H1 (cell line): ENCODE measurements at regions not wholly inside any gene's neighbourhood (a gene's known extent, or its start where the extent isn't known, plus 50 kb on each side); places are given as distances from the start of the nearest gene placed in this dataset.
"Not testable (repeated sequence)": the region's sequence is repeated elsewhere in the genome, so short reads cannot be mapped to it uniquely, and the experiment has no call there.

Experiments used
- CTCF ChIA-PET: fragments of 300-600 bp; sonication (Branson Sonifier 250); formaldehyde crosslinking; loops from one replicate; lab custom pipeline; 2021; ENCODE audit not compliant: partially characterized antibody; lab: Charles Lee
- POLR2A ChIA-PET: fragments of 300-600 bp; sonication (Branson Sonifier 250); formaldehyde crosslinking; loops from one replicate; lab custom pipeline; 2021; ENCODE audit warnings: inconsistent platforms; ENCODE audit not compliant: partially characterized antibody; lab: Charles Lee
- DNase-seq, 2 experiments: peaks; one replicate each; pipeline versions ENCODE4 v3.0.0 to v3.0.0-alpha.2; 2010 to 2022; ENCODE audit warnings: low spot score in 2 of 2, low read depth in 1 of 2, mixed read lengths in 1 of 2
- FAIRE-seq: peaks from 2 replicates; lab custom pipeline; 2011; peaks lifted over from hg19 to GRCh38; lab: Jason Lieb, UNC
- H2AFZ ChIP-seq: 2 replicates; pipeline ENCODE4 v1.8.1; 2012; ENCODE audit warnings: low read length, inconsistent platforms
- H2AK5ac ChIP-seq: 2 replicates; pipeline ENCODE4 v1.6.1; 2013; ENCODE audit warnings: low read depth, low read length
- H2BK120ac ChIP-seq: replicated peaks from 2 replicates; pipeline ENCODE3; 2013; ENCODE audit warnings: low read depth, low read length, inconsistent platforms
- H2BK12ac ChIP-seq: 2 replicates; pipeline ENCODE4 v1.6.1; 2013; ENCODE audit warnings: low read depth, low read length
- H2BK15ac ChIP-seq: 2 replicates; pipeline ENCODE4 v1.6.1; 2013; ENCODE audit warnings: low read length
- H2BK20ac ChIP-seq: 2 replicates; pipeline ENCODE4 v1.6.1; 2013; ENCODE audit warnings: low read length
- H2BK5ac ChIP-seq: 2 replicates; pipeline ENCODE4 v1.6.1; 2013; ENCODE audit warnings: low read depth, low read length
- H3K14ac ChIP-seq: 2 replicates; pipeline ENCODE4 v1.6.1; 2013; ENCODE audit warnings: inconsistent platforms; ENCODE audit not compliant: insufficient read length
- H3K18ac ChIP-seq: 2 replicates; pipeline ENCODE4 v1.6.1; 2013; ENCODE audit warnings: low read length; ENCODE audit errors: extremely low read depth
- H3K23ac ChIP-seq: 2 replicates; pipeline ENCODE4 v1.6.1; 2013; ENCODE audit warnings: inconsistent platforms; ENCODE audit not compliant: insufficient read length
- H3K23me2 ChIP-seq: 2 replicates; pipeline ENCODE4 v1.6.1; 2013; ENCODE audit warnings: low read depth, low read length
- H3K27ac ChIP-seq: 2 replicates; pipeline ENCODE4 v1.6.1; 2011; ENCODE audit warnings: low read depth, low read length, inconsistent platforms
- H3K27me3 ChIP-seq, 4 experiments: replicated peaks in 1 of 4; 1 replicate in 1 of 4; 2 replicates in 3 of 4; pipeline versions ENCODE4 v1.6.1 to v1.8.1; 2011 to 2013; ENCODE audit warnings: low read length in 3 of 4, mild to moderate bottlenecking in 3 of 4, inconsistent platforms in 2 of 4, mixed read lengths in 2 of 4, moderate library complexity in 1 of 4; ENCODE audit not compliant: control insufficient read depth in 3 of 4, insufficient read depth in 3 of 4; ENCODE audit errors: extremely low read depth in 1 of 4
- H3K36me3 ChIP-seq, 4 experiments: 2 replicates each; pipeline versions ENCODE4 v1.6.1 to v1.8.1; 2011 to 2013; ENCODE audit warnings: mild to moderate bottlenecking in 4 of 4, low read length in 3 of 4, moderate library complexity in 2 of 4, control low read depth in 1 of 4, inconsistent platforms in 1 of 4; ENCODE audit not compliant: insufficient read depth in 4 of 4, control insufficient read depth in 2 of 4
- H3K4ac ChIP-seq: replicated peaks from 2 replicates; pipeline ENCODE3; 2013; ENCODE audit warnings: low read length, low read depth, mixed read lengths, inconsistent platforms; ENCODE audit not compliant: insufficient read length
- H3K4me1 ChIP-seq, 4 experiments: replicated peaks in 1 of 4; 1 replicate in 1 of 4; 2 replicates in 3 of 4; pipeline versions ENCODE4 v1.6.1 to v1.8.1; 2011 to 2013; ENCODE audit warnings: low read length in 3 of 4, inconsistent platforms in 2 of 4, mixed read lengths in 1 of 4; ENCODE audit not compliant: insufficient read depth in 4 of 4, control insufficient read depth in 3 of 4
- H3K4me2 ChIP-seq, 2 experiments: 2 replicates each; pipeline versions ENCODE4 v1.6.1 to v1.8.1; 2011 to 2013; ENCODE audit warnings: low read depth in 2 of 2, low read length in 2 of 2, control low read depth in 1 of 2, inconsistent platforms in 1 of 2, mild to moderate bottlenecking in 1 of 2; ENCODE audit not compliant: insufficient read depth in 1 of 2
- H3K4me3 ChIP-seq, 4 experiments: fragments of 200-600, 300-600 bp in 1 of 4; sonication (generic), shearing (Covaris generic), sonication (Bioruptor Twin) in 1 of 4; 2 replicates each; pipeline versions ENCODE4 v1.5.1 to v1.8.1; 2011 to 2016; ENCODE audit warnings: low read length in 4 of 4, low read depth in 3 of 4, control low read depth in 2 of 4, inconsistent platforms in 2 of 4, mild to moderate bottlenecking in 2 of 4, mixed read lengths in 1 of 4, moderate library complexity in 1 of 4; ENCODE audit not compliant: insufficient read depth in 2 of 4; ENCODE audit errors: extremely low read depth in 1 of 4
- H3K56ac ChIP-seq: replicated peaks from 2 replicates; pipeline ENCODE3; 2013; ENCODE audit warnings: low read depth, mild to moderate bottlenecking, mixed read lengths, low read length, inconsistent platforms; ENCODE audit not compliant: insufficient read length
- H3K79me1 ChIP-seq: 2 replicates; pipeline ENCODE4 v1.6.1; 2013; ENCODE audit warnings: low read depth, low read length, control low read depth
- H3K79me2 ChIP-seq, 2 experiments: 2 replicates each; pipeline versions ENCODE4 v1.6.1 to v1.8.1; 2012 to 2013; ENCODE audit warnings: low read length in 2 of 2, mild to moderate bottlenecking in 2 of 2, inconsistent platforms in 1 of 2; ENCODE audit not compliant: insufficient read depth in 2 of 2, control insufficient read depth in 1 of 2
- H3K9ac ChIP-seq, 4 experiments: replicated peaks in 1 of 4; 1 replicate in 1 of 4; 2 replicates in 3 of 4; pipeline versions ENCODE4 v1.6.1 to v1.8.1; 2011 to 2013; ENCODE audit warnings: low read depth in 3 of 4, low read length in 3 of 4, control low read depth in 2 of 4, mild to moderate bottlenecking in 2 of 4, moderate library complexity in 2 of 4, inconsistent platforms in 1 of 4; ENCODE audit errors: extremely low read depth in 1 of 4
- H3K9me3 ChIP-seq, 2 experiments: 2 replicates each; pipeline versions ENCODE4 v1.6.1 to v1.8.1; 2012 to 2013; ENCODE audit warnings: mild to moderate bottlenecking in 2 of 2, moderate library complexity in 2 of 2, control low read depth in 1 of 2, inconsistent platforms in 1 of 2, low read depth in 1 of 2, low read length in 1 of 2, mixed read lengths in 1 of 2; ENCODE audit not compliant: insufficient read depth in 2 of 2
- H4K20me1 ChIP-seq, 2 experiments: replicated peaks in 1 of 2; 2 replicates each; pipeline versions ENCODE3 to v1.8.1; 2011 to 2013; ENCODE audit warnings: inconsistent platforms in 2 of 2, low read length in 2 of 2, mild to moderate bottlenecking in 1 of 2; ENCODE audit not compliant: insufficient read depth in 2 of 2, control insufficient read depth in 1 of 2
- H4K5ac ChIP-seq: 2 replicates; pipeline ENCODE4 v1.6.1; 2013; ENCODE audit warnings: low read length, low read depth, mixed read lengths, inconsistent platforms; ENCODE audit not compliant: insufficient read length
- H4K8ac ChIP-seq: 2 replicates; pipeline ENCODE4 v1.8.0; 2013; ENCODE audit warnings: mild to moderate bottlenecking, moderate library complexity, low read length, inconsistent platforms; ENCODE audit not compliant: insufficient read depth; ENCODE audit errors: extremely low read depth
- H4K91ac ChIP-seq: replicated peaks from 2 replicates; pipeline ENCODE3; 2013; ENCODE audit warnings: low read length, mixed read lengths, inconsistent platforms; ENCODE audit not compliant: insufficient read length
- BCL11A ChIP-seq, 2 experiments: IDR thresholded peaks; one replicate each; pipeline ENCODE4 v1.6.1; 2011; ENCODE audit warnings: low read depth in 2 of 2, low read length in 2 of 2, mild to moderate bottlenecking in 2 of 2
- SIN3A ChIP-seq, 2 experiments: IDR thresholded peaks in 1 of 2; conservative IDR thresholded peaks in 1 of 2; 2 replicates each; pipeline ENCODE4 v1.6.1; 2011 to 2012; ENCODE audit warnings: low read length in 2 of 2, improper control_type of control experiment in 1 of 2, low read depth in 1 of 2, mild to moderate bottlenecking in 1 of 2
- SP4 ChIP-seq: IDR thresholded peaks from 2 replicates; pipeline ENCODE4 v1.6.1; 2012; ENCODE audit warnings: low read length, inconsistent platforms

- no peak for TF ChIP-seq SIN3A (conservative IDR thresholded peaks at IDR 0.05 in 1 of 2, IDR thresholded peaks at IDR 0.05 in 1 of 2; ENCODE audit: low read depth in 1 of 2, low read length in 2 of 2)
- TF ChIP-seq BCL11A (IDR thresholded peaks at IDR 0.05; ENCODE audit: low read depth in 2 of 2, low read length in 2 of 2): no peak
- no peak for TF ChIP-seq SP4
- TF ChIP-seq, all 59 proteins: peak for 0
Observed at GRCh38 chr6:85287158-85287557, 162.7 kb upstream of the NT5E start (continued).

GRCh38 chr6:85286507-85286906, 163.4 kb upstream of the NT5E start:
- H3K27ac ChIP-seq, H2BK20ac ChIP-seq, H3K14ac ChIP-seq, H4K20me1 ChIP-seq, DNase-seq, H3K23ac ChIP-seq, POLR2A ChIA-PET, H3K4me2 ChIP-seq, H3K79me2 ChIP-seq, H3K4ac ChIP-seq, H4K8ac ChIP-seq, H3K79me1 ChIP-seq, H3K56ac ChIP-seq, H3K9me3 ChIP-seq, H3K4me1 ChIP-seq, H2AFZ ChIP-seq, H2BK5ac ChIP-seq, H3K4me3 ChIP-seq, H4K5ac ChIP-seq, H3K9ac ChIP-seq, H2BK120ac ChIP-seq, H4K91ac ChIP-seq, H2BK15ac ChIP-seq, H3K27me3 ChIP-seq, H3K23me2 ChIP-seq, FAIRE-seq, H3K36me3 ChIP-seq, H3K18ac ChIP-seq, H2BK12ac ChIP-seq, H2AK5ac ChIP-seq: not testable (repeated sequence)
- CTCF ChIA-PET: interaction anchor here (0.8 kb wide), 2 partner anchors 37 to 60 kb away, joined by 3 to 4 read pairs; no protein-coding TSS in a partner anchor
